ENCODE measurements at regions not wholly inside any gene's neighbourhood (a gene's known extent, or its start where the extent isn't known, plus 50 kb on each side); places are given as distances from the start of the nearest gene placed in this dataset.

DNA sequence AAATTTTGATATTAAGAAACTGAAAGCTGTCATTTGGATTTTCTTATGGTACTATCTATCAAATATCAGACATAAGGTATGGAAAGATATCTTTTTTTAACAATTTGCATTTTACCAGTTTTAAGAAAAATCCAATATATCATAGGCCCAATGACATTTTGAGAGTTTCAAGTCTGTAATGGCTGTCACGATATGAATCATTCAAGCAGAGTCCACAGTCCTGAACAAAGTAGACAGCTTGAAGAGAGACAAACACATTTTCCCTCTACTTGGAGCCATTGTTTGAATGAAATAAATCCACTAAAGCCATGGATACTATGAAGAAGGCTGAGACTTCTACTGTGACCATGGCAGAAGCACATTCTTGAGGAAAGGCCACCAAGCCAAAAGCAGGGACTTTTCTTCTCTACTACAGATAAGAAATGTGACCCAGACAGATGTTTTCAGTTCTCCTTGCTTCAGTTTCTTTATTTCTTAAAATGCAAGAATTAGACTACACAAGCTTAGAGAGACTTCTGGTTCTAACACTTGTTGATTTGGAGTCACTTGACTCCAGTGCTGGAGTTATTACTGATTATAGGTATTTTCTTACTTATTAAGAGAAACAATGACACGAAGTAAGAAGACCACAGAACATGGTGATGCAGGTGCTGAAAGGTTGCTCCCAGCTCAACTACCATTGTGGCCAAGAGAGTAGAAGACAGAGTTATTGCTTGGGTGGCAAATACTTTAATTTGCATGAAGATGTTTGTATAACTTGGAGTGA is 429.1 kb downstream of the KIF20B start:
- no peak for DNase-seq

DNA sequence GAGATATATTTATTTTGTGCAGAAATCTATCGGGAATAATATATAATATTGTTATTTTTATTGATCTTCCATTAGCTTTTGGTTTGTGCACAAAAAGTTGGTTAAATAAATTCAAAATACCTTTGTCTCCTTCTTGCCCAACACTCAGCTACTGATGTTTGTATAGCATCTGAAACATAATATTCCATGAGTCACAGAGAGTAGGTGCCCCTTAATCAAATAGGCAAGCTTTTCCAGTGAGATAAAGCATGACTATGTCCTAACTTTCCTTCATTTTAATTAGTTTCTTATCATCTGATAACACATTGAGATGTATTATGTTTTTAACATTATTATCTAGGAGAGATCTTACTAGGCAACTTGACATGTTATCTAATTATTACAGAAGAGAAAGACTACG is 432.2 kb downstream of the KIF20B start:
- no peak for DNase-seq

DNA sequence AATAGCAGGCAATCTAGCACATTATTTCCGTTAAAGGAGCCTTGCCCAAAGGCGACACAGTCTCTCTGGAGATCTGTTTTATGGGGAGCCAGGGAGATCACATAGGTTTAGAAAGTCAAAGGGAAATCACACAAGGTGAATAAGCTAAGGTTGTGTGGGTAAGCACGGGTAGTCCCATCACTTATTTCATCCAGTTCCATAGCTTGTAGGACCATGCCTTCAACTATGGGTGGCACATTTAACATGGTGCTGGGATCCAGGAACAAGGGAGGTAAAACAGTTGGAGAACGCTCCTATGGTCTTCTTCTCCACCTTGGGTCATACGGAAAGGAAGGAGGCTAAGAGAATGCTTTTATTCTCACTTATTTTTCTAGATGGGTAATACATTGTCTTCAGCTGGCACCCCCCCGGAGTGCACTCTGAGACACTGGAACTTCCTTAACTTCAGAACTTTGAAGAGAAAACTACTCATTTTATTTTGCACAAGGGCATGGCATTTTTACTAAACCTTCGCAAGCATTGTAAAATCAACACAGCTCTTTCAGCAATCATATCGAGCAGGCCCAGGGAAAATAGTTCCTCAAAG is 435.4 kb downstream of the KIF20B start:
- no peak for DNase-seq

DNA sequence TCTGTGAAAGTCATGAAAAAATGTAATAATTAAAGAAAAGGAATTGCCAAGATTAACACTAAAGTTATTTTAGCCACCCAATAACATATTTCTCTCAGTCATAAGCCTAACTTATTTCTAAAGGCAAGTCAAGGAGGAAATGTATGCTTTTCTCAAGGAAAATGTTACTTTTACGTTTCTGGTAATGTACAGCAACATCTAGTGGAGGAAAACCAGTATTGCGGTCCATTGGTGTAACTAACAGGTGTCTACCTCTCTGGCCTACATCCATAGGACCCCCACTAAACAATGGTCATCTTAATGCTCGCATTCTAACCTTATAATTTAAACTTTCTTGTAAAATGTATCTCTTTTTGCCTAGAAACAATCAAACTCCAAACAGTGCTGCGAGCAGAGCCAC is 437.5 kb downstream of the KIF20B start:
- no peak for DNase-seq

DNA sequence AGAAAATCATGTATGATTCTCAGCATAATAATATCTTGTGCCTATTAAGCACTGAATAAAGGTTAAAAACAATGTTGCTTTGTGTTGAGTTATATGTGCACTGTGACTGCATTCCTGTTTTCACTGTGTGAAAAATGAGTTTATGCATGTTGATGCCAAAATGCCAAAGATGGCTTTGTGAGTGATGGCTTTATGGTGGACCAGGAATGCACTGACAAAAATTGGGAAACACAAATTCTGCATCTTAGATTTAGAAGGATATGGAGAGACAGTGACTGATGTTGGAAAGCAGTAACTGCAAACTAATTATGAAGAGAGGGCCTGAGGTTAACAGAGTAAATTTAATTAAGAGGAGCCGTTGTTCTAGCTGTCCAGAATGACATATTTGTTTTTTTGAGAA is 440.4 kb downstream of the KIF20B start:
- DNase-seq = no peak

DNA sequence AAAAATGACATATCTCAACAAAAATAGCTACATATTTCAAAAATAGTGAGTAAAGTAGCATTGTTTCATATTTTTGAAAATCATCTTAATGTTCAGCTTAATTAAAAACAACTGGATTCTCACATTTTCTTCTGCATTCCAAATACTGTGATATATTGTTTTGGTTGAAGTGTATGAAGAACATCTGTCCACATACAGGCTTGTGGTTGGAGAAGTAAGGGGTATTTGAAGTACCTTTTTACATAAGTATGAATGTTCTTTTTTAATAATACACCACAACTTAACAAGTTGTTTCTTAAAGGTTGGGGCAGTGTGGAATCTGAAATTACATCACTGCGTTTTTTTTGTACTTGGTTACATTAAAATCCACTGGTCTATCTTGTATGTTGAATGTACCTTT is 442.5 kb downstream of the KIF20B start:
- DNase-seq = no peak

DNA sequence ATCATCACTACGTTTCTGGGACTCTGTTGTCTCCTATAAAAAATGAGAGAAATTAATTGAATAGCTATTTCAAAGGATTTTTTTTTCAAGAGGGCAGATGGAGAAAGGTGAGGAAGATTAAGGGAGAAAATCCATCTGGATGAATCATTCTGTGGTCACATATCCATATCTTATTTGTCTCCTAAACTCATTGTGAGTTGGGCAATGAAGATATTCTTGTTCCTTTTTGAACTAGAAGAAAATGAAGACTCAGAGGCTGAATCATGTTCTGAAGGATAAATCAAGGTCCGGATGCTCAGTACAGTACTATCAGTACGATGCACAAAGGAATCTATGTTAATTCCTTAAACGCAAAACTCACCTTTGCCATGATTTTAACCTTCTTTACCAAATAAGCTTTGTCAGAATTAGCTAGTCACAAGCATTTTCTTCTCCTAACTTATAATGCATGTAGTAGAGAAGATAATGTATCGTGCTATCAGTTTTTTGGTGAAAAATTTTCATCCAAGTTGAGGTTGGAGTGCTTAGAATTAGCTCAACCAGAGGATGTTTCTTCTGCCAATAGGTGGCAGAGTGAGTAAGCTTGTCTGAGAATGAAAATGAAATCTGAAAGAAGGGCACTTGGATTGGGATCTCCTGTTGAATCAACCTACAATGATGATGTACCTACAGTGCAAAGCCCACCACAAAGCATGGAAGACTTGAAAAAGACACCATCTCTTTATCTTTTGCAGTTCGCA is 446.9 kb downstream of the KIF20B start:
- DNase-seq = no peak

DNA sequence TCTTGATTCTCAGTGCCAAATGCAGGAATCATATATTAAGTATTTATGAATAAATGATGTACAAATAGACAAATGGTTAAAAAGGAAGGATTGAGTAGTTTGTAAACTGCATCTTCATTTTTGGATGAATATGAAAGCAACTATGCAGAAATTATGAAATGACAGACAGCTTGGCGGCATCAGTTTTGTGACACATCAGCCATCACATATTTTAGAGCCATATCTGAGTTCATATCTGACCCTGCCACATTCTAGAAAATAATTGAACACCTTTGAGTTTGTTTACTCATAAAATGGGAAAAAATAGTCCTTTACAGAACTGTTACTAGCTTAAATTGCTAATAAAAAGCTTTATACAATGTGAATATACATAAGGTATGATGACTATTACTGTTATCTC is 448.2 kb downstream of the KIF20B start:
- no peak for DNase-seq

DNA sequence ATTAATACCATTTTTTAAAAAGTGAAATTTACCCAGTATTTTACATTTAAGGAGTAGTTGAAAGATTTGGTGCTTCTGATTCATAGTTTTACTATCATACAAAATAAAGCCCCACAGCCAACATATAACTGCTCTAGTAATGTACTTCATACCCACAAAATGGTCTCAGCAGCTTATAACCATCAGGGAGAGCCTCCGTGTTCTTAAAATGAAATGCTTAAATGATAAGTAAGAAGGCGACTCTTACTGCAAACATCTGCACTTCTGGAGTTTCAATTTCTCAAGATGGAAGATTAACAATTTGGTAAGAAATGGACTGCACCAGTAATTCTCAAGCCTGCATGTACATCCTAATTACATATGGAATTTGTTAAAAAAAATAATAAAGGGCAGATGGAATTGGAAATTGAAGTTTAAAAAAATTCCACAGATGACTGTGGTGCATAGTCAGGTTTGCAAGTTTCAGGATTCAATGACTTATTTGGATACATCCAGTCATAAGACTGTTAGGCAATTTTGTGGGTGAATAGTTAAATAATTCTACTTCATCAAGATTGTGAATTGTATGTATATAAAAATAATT is 461.0 kb downstream of the KIF20B start:
- DNase-seq = no peak

DNA sequence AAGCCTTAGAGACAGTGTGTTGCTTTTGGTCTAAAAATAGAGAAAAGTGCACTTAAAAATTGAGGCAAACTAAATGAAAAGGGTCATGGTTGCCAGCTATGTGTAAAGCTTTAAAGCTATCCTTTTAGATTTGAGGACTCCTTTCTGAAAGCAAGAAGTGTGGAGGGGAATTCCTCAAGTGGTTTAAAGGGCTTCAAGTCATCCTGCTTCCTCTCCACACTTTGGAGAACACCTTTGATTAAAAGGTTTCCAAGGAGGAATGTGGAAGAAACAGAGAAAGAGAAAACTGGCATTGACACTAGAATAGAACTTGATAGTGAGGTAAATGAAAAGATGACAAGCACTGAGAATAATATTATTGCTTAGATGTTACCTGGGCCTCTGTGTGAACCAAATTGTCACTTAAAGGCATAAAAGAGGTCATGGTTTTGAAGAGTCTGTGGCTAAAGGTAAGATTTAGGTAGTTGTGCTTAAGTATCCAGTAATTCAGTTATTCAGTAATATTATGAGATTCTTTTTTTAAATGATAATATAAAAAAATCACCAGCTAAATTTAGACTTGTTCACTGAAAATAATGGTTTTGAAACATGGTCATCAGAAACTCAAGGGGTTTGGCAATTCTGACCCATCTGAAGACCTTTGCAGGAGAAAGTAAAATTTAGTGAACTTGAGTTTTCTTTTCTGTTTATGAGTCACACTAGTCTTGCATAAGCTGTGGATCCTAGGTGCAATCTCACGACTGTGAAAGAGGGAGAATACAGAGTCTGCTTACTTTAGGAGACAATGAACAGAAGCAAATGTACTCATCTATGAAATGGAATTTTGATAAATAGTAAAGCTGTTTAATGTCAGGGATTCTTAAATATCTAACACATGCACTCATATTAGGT is 466.0 kb downstream of the KIF20B start:
- no peak for DNase-seq

DNA sequence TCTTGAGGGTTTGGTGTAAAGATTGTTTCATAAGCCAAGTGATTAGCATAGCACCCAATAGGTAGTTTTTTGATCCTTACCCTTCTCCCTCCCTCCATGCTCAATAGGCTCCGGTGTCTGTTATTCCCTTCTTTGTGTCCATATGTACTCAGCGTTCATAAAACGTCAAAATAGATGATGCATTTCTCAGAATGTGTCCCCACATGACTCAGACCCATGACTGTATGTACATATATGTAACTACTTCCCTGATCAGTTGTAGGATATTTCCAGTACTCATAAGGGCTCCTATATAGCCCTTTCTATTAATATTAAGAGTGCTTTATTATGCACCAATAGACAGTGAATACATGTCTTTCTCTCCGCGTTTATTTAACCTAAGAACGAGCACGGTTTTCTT is 466.9 kb downstream of the KIF20B start:
- DNase-seq = no peak

DNA sequence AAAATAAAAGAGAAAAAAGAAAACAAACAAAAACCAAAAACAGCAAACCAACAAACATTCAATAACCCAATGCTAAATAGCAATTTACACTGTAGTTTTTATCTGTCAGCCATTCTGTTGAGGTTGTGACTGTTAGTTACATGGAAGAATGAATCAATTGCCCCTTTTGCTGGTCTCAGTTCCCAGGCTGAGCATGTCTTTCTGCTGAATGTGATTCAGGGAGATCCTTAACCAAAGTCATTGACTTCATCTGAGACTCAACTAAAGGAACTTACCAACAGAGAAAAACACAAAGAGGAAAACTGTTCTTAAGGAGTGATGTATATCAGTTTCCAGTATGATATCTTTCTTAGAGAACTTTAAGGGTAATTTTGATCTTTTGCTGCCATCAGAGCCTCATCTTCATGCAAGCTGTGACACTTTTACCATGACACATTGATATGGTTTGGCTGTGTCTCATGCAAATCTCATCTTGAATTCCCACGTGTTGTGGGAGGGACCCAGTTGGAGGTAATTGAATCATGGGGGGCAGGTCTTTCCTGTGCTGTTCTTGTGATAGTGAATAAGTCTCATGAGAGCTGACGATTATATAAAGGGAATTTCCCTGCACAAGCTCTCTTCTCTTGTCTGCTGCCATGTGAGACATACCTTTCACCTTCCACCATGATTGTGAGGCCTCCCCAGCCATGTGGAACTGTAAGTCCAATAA is 469.8 kb downstream of the KIF20B start:
- no peak for DNase-seq

DNA sequence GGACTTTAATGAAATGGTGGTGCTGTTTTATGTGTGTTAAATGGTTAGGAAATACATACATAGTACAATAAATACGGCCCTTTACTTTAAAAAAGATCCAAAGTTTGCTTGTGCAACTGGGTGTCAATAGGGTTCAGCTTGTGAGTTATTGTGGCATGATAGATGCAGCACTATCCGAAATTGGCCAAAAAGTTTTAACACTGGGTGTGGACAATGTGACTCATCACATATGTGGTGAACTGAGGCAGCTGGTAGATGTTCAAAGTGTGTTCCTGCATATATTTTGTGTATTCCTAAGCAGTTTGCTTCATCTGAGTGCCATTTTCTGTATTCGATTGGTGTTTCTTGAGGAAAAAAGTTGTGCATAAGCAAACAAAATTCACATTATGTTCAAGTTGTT is 473.1 kb downstream of the KIF20B start:
- no peak for DNase-seq

DNA sequence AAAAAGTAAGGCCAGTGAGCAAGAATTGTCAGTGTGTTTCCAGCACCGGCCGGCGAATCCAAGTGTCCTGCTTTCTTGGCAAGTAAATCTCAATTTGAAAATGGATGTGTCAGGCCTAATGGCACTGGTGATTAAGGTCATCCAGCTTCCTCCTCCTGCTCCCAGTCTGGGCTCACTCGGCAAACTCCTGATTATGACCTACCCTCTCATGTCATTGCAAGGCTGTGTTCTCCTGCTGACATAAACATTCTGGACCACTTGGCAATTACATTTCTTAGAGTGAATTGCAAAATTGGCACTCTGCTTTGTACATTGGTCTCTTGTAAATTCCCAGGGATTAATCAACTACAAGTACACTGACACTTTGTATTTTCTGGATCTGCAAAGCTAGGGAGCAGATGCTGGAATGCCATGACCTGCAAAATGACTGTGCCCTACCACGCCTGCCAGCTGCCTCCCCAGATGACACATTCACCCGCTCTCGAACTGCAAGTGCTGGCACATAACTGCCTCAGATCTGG is 473.8 kb downstream of the KIF20B start:
- no peak for DNase-seq

DNA sequence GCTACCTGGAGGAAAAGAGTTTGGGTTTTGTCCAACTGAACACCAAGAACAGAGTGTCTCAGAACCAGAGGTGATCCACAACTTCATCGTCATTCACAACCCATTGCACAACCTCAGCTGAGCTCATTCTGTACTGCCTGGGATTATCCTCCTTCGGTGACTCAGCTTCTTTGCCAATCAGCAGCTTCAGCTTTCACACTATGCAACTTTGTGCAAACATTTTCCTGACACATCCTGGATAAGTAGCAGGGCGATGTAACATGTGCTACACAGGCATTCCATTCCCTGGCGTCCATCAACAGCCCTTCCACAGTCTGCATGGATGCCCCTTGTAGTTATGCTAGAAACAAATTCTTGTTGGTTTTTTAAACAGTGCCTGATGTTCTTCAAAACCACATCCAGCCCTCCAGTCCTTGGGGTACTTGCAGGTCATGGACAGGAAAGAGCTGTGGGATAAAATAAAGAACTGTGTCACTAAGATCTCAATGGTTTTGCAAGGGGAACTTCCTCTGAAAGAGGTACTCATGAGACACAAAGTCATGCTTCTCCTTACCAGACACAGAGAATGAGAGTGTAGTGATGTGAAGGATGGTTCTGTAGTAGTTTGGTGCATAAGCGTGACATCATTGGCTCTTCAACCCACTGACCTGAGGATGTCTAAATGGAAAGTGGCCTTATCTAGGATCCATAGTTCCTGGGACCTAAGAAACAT is 478.5 kb downstream of the KIF20B start:
- DNase-seq = no peak

DNA sequence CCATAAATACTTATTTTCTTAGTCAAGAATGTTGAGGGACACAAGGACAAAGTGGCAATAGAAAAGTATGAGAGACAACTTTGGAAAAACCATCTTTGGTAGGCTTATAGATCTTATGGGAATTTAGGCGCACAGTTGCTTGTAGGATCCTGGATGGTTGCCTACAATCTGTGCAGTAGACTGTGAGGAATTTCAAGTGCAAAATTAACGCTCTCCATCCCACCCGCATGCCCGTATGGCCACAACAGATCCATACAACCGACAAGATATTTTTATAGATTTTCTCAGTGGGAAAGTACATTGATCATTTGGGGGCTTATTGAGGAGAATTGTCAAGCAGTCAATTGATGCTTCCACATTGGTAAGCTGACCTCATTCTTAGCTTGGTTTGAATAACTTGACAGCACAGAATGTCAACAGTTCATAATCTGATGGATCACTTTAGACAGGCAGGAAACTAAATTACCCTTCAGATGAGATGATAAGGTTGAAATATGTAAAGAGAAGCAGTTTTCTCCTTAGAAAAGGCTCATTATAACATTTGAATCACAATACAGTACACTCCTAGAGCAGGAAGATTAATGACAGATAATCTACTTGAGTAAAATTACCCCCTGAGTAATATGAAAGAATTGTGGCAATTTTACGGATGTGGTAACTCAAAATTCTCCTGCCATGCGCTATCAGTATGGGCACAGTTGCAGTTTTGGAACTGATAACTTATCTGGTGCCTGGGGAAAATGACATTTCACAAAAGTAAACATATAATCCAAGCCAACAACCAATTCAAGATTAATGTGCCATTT is 479.7 kb downstream of the KIF20B start:
- DNase-seq = no peak

DNA sequence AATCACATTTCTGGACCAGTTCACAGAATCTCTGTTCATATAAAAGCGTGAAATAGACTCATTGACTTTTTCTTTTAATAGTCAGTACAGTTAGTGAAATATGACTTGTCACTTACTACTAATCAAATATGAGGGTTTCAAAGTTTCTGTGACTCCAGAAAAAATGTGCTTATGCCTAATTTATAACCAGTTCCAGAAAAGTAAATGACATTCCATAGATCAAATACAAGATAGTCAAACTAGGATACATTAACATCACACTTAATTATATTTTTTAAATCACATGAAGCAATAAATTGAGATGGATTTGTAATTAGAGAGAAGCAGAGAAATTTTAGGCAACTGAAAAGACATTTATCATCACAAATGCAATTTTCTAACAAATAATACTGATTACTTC is 491.4 kb downstream of the KIF20B start:
- no peak for DNase-seq

DNA sequence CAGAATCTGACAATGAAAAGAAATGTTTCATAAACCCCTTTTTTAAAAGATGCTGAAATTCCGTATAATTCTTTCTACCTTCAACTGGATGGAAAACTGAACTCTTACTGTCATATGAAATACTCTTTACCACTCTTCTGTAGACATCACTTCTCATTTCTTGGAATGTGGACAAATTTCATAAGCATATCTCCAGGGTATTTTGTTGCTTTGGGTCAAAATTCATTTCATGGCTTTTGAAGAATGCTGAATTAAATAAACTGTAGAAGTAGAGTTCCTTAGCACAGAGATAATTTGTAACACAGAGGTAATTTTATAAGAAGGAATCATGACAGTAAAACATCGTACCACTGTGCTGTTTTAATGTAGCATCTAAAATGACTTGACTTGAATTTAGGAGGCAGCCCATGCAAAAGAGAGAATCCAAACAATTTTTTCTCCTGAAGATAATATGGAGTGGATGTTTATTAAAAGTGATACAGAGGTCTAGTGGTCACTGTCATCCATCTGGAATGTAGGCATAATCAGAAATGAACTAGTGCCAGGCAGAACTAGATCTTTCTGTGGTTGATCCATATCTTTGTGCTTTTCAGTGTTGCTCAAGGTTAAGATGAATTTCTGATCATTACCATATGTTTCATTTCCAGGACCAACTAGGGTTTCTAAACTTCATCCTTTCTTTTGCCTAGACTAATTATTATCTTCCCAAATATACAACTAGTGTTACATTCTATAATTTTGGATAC is 492.0 kb downstream of the KIF20B start:
- no peak for DNase-seq

DNA sequence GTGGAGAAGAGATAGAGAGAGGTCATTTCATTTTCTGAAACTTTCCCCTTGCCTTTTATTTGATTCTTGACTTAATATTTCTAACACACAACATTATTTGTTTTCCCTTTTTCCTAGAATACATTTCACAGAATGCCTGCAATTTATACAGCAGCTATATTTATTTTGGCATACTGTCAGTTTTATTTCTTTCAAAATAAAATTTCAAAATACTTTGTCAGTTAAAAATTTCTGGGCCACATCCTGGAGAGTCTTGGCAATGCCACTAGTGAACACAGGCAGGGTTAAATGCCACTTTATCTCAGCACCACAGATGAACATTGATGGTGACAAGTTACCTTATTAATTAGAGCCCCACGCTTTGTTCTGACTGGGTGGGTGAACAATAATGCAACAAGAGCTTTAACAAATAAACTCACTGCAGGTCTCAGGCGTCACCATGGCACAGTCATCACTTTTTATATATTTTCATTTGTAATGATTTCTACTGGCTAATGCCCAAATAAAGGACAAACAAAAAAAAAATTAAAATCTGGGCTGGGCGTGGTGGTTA is 494.0 kb downstream of the KIF20B start:
- no peak for DNase-seq

All from activated naive CD4-positive, alpha-beta T cell treated with anti-CD3 and anti-CD28 coated beads, Interleukin-2, amount 50 U/mL, for 16 hours (primary cell).